SK-N-MC (cell line): ENCODE measurements at regions not wholly inside any gene's neighbourhood (a gene's known extent, or its start where the extent isn't known, plus 50 kb on each side); places are given as distances from the start of the nearest gene placed in this dataset.

ENCODE experiments used
- DNase-seq: peaks from one replicate; pipeline ENCODE4 v3.0.0-alpha.2; 2011; ENCODE audit warnings: low read depth, low spot score
- H3K27ac ChIP-seq: fragments of 200-600 bp; sonication (generic); 2 replicates; pipeline ENCODE4 v1.5.1; 2016; ENCODE audit warnings: mixed run types
- H3K36me3 ChIP-seq: fragments of 200-600 bp; sonication (generic); 2 replicates; pipeline ENCODE4 v1.6.1; 2017; ENCODE audit warnings: antibody characterized with exemption, low read length, mixed read lengths; ENCODE audit not compliant: insufficient read depth
- H3K4me3 ChIP-seq: fragments of 200-600 bp; sonication (generic); 2 replicates; pipeline ENCODE4 v1.5.1; 2016
- H3K9ac ChIP-seq: fragments of 200-600 bp; sonication (generic); 2 replicates; pipeline ENCODE4 v1.8.0; 2017; ENCODE audit warnings: mixed run types, mixed read lengths; ENCODE audit not compliant: insufficient read length
- H3K9me3 ChIP-seq: fragments of 200-600 bp; sonication (generic); 2 replicates; pipeline ENCODE4 v1.6.1; 2017; ENCODE audit warnings: low read depth, mild to moderate bottlenecking, antibody characterized with exemption, low read length, moderate library complexity, mixed read lengths
- EZH2 ChIP-seq: fragments of 200-600 bp; sonication (generic); IDR thresholded peaks from one replicate; pipeline ENCODE4 v1.6.1; 2017; ENCODE audit warnings: antibody characterized with exemption
- FOXP2 ChIP-seq: optimal IDR thresholded peaks from 2 replicates; pipeline ENCODE3; 2011; ENCODE audit warnings: mild to moderate bottlenecking, moderate library complexity; ENCODE audit not compliant: insufficient read depth; ENCODE audit errors: extremely low read length, control extremely low read depth
- POLR2AphosphoS5 ChIP-seq: IDR thresholded peaks from 2 replicates; pipeline ENCODE4 v1.6.1; 2012; ENCODE audit warnings: mild to moderate bottlenecking, low read depth, low read length, borderline replicate concordance

DNA sequence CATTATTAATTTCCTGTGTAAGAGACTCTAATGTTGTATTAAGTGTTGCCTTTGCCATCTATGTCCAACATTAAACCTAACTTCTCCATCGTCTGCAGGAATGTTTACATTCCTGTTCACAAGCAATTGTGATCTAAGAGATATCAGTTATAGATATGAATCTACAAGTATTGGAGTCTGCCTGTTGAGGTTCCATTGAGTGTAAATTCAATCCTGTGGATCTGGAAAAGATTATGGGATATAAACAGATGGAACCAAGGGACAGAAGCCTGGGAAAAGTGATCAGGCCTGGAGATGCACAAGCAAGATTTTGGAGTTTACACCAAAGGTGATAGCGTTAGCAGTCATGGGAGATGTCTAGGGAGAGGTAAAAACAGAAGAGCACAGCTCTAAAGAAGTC, 135.5 kb downstream of the LSMEM1 start:
- no peak for TF ChIP-seq EZH2
- TF ChIP-seq FOXP2, result no peak
- no peak for TF ChIP-seq POLR2AphosphoS5
- DNase-seq, result no peak
- Histone ChIP-seq H3K36me3 (no peaks in the 10 kb centered on the region), H3K9me3 (no peaks in the 10 kb centered on the region), H3K27ac (no peak overlapping the region), H3K4me3 (no peak overlapping the region), H3K9ac (no peak overlapping the region)

DNA sequence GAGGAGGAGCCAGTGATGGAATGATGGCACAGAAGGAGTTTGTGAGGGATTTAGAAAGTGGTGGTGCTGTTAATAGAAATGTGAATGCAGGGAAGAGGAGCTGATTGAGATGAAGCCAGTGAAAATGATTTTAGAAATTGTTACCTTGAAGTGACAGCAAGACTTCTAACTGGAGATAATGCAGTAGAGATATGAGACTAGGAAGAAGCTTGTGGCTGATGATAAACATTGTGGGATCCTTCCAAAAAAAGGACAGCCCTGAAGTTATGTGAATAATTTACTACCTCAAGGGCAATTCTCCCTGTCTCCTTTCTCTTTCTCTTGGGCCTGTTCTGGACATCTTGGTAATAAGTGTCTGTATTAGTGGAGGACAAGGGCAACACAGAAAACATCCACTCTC, 138.6 kb downstream of the LSMEM1 start:
- Histone ChIP-seq H3K9me3 (no peaks in the 10 kb centered on the region), H3K4me3 (no peak overlapping the region), H3K9ac (no peak overlapping the region), H3K27ac (no peak overlapping the region), H3K36me3 (no peaks in the 10 kb centered on the region)
- DNase-seq, result no peak
- TF ChIP-seq EZH2 (no peak), POLR2AphosphoS5 (no peak), FOXP2 (no peak)

DNA sequence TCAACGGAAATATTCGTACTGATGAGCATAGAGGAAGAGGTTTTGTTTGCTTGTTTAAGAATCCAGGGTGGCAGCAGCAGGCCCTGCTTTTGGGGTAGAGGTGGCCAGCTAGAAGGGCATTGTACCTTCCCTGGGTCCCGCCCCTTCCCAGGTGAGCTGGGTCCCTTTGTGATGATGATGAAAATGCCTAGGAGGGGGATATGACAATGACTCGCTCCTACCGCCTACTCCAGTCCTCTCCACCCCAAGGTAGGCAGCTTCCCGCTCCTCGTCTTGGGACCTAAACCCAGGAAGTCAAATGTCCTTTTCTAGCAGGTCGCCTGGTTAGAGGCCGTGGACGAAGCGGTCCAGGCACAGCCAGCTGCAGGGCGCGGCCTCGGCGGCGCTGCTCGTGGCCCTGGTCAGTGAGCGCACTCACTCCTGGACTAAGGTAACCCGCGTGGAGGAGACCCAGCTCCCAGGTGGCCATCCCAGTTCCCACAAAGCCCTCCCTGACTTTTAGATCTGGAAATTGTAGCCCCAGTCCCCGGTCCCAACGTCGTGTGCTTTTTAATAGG, 141.4 kb downstream of the LSMEM1 start:
- H3K36me3 ChIP-seq, result no peaks in the 10 kb centered on the region
- TF ChIP-seq FOXP2 (no peak), POLR2AphosphoS5 (no peak), EZH2 (no peak)
- no peaks in the 10 kb centered on the region; the same call in 1 of the 2 replicates for H3K9me3 ChIP-seq
- no peak for DNase-seq
- no peak overlapping the region for H3K27ac ChIP-seq
- H3K4me3 ChIP-seq, result no peak overlapping the region
- H3K9ac ChIP-seq, result no peak overlapping the region

DNA sequence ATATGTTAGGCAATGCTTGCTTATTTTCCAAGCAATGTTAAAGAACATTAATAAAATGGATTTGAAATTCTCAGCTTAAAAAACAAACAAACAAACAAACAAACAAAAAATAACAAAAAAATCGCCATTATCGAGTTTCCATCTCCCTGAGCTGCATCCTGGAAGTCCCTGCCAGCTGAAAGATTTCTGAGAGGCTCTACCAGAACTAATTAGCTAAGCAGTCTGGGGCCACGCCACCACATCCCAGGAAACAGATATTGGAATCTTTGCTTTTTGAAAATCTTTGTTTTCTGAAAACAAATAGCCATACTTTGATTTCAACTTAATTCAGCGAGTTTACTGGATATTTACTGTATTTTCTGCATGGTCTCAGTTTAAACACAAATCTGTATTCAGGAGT, 143.6 kb downstream of the LSMEM1 start:
- Histone ChIP-seq H3K9me3 (peaks cover 2% of the 10 kb centered on the region; the same call in 1 of the 2 replicates), H3K27ac (no peak overlapping the region), H3K9ac (no peak overlapping the region), H3K4me3 (no peak overlapping the region), H3K36me3 (no peaks in the 10 kb centered on the region)
- no peak for DNase-seq
- TF ChIP-seq POLR2AphosphoS5, result no peak
- TF ChIP-seq FOXP2, result no peak
- TF ChIP-seq EZH2, result no peak

DNA sequence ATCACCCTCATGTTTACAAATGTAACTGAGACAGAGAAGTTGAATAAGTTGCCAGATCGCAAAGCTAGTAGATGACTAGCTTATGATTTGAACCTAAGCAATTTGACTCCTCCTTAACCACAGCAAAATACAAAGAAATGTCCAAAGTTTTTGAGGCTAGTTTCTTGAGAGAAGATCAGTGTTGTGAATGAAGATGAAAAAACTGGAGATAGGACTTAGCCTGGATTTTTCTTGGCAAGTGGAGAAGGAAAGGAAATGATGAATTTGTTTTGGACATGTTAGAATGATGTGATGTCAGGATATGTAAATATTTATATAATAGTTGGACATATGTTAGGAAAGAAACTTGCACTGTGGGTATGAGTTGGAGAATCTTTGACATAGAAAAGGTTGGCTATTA, 149.8 kb downstream of the LSMEM1 start:
- Histone ChIP-seq H3K36me3 (no peaks in the 10 kb centered on the region), H3K9ac (no peak overlapping the region), H3K4me3 (no peak overlapping the region), H3K9me3 (peaks cover 2% of the 10 kb centered on the region; the same call in 1 of the 2 replicates), H3K27ac (peak overlapping the region; percentile 71)
- TF ChIP-seq POLR2AphosphoS5 (no peak), FOXP2 (no peak), EZH2 (no peak)
- DNase-seq, result no peak

DNA sequence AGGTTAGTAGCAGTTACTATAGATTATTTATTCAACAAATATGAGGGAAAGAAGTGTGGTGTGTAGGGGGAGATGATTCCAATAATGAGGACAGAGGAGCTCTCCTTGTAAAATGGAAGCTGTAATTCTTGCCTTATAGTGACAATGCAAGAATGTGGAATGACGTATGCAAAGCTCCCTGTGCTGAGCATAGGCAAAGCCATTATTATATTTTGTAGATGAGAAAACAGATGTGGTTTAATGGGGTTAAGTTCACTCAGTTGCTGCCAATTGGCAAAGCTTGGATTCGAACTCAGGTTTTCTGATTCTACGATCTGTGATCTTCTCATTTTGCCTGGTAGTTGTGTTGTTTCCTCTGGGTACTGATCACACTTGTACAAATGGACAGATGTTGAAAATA, 153.3 kb downstream of the LSMEM1 start:
- H3K9me3 ChIP-seq, result no peaks in the 10 kb centered on the region
- no peak overlapping the region for H3K9ac ChIP-seq
- TF ChIP-seq EZH2, result no peak
- TF ChIP-seq FOXP2, result no peak
- no peak for TF ChIP-seq POLR2AphosphoS5
- no peaks in the 10 kb centered on the region for H3K36me3 ChIP-seq
- H3K27ac ChIP-seq, result no peak overlapping the region
- DNase-seq, result no peak
- H3K4me3 ChIP-seq, result no peak overlapping the region

DNA sequence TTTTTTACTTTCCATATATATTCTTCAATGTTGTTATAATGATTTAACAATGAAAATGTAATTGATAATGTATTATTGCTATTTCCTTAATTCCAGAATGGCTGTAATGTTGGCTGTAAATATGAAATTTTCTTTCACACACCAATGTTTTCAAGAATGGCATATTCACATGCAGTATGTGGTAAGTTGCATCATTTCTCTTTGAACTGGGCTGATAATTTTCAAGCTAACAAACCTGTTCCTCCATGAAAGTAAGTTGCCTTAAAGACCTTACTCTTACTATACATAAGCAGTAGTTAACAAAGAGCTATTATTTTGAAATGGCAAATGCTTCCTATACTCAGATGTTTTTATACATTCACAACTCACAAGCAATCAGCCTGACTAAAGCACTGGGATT, 154.5 kb downstream of the TMEM168 start:
- Histone ChIP-seq H3K27ac (peak overlapping the region; percentile 32; the same call in 1 of the 2 replicates), H3K9ac (no peak overlapping the region), H3K4me3 (peak overlapping the region; percentile 20; the same call in 1 of the 2 replicates), H3K9me3 (no peaks in the 10 kb centered on the region), H3K36me3 (no peaks in the 10 kb centered on the region)
- no peak for DNase-seq
- TF ChIP-seq POLR2AphosphoS5 (no peak), EZH2 (no peak), FOXP2 (no peak)

DNA sequence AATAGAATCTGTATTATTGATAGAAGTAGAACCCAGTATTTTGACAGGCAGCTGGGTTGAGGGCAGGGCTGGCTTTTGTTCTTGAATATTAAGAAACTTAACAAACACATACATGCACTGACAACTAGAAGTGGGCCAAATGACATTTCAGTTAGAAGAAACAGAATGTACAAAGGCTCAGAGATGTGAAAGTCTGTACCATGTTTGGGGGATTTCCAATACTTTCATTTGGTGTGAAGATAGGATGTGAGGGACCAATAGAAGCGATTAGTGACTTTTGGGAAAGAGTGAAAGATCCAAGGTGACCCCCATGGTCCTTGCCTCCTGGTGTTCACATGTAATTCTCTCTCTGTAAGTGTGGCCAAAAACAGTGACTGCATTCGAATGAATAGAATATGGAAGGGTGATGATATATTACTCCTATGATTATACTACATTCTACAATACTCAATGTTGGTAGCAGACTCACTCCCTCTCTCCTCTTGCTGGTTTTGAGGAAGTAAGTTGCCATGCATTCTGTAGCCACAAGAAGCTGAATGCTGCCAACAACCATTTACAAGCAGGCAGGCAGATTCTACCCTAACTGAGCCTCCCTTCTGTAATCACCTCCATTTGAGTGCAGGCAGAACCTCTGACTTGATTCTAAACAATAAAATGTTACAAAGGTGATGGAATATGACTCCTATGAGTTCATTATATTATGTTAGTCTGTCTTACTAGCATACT, 151.4 kb downstream of the TMEM168 start:
- TF ChIP-seq EZH2, result no peak
- TF ChIP-seq POLR2AphosphoS5, result no peak
- TF ChIP-seq FOXP2, result no peak
- Histone ChIP-seq H3K9ac (no peak overlapping the region), H3K4me3 (no peak overlapping the region), H3K27ac (no peak overlapping the region), H3K9me3 (no peaks in the 10 kb centered on the region), H3K36me3 (no peaks in the 10 kb centered on the region)
- DNase-seq, result no peak

DNA sequence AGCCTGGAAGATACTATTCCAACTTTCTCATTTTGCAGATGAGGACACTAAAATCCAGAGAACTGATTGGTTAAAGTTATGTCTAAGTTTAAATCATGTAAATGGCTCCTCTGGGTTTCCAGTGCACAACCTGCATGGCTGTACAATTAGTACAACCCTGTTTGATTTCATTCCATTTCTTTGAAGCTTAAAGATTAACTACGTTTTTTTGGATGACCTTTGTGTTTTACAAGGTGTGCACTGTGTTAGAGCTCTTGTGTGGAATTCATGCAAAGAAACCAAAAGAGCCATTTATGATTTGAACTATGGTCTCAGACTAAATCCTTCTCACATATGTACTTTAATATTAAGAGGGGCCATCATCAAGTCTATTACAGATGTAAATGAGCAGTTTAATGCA, 149.5 kb downstream of the TMEM168 start:
- Histone ChIP-seq H3K4me3 (no peak overlapping the region), H3K9ac (no peak overlapping the region), H3K27ac (no peak overlapping the region), H3K9me3 (no peaks in the 10 kb centered on the region), H3K36me3 (no peaks in the 10 kb centered on the region)
- TF ChIP-seq FOXP2, result no peak
- TF ChIP-seq POLR2AphosphoS5, result no peak
- no peak for TF ChIP-seq EZH2
- no peak for DNase-seq
